RWPE1 (cell line): ENCODE measurements at regions not wholly inside any gene's neighbourhood (a gene's known extent, or its start where the extent isn't known, plus 50 kb on each side); places are given as distances from the start of the nearest gene placed in this dataset.

Experiments
- CTCF ChIA-PET: fragments of 350-600 bp; sonication (Branson Sonifier 250); formaldehyde crosslinking; extraction: SDS; loops from one replicate; lab custom pipeline; 2021; lab: Yijun Ruan, JAX
- POLR2A ChIA-PET: fragments of 400-600 bp; formaldehyde crosslinking; extraction: SDS; loops from one replicate; lab custom pipeline; 2020; ENCODE audit warnings: antibody characterized with exemption; ENCODE audit not compliant: low non-redundant PET; lab: Yijun Ruan, JAX
- DNase-seq: peaks from one replicate; pipeline ENCODE4 v3.0.0; 2012; ENCODE audit warnings: low spot score
- H3K27ac ChIP-seq: fragments of 450-650 bp; 2 replicates; pipeline ENCODE4 v1.5.1; 2017
- TF ChIP-seq, protein P1 (sequence below): fragments of 450-650 bp; conservative IDR thresholded peaks from 2 replicates; pipeline ENCODE4 v1.5.1; 2017; ENCODE audit warnings: low read depth, mild to moderate bottlenecking

DNA sequence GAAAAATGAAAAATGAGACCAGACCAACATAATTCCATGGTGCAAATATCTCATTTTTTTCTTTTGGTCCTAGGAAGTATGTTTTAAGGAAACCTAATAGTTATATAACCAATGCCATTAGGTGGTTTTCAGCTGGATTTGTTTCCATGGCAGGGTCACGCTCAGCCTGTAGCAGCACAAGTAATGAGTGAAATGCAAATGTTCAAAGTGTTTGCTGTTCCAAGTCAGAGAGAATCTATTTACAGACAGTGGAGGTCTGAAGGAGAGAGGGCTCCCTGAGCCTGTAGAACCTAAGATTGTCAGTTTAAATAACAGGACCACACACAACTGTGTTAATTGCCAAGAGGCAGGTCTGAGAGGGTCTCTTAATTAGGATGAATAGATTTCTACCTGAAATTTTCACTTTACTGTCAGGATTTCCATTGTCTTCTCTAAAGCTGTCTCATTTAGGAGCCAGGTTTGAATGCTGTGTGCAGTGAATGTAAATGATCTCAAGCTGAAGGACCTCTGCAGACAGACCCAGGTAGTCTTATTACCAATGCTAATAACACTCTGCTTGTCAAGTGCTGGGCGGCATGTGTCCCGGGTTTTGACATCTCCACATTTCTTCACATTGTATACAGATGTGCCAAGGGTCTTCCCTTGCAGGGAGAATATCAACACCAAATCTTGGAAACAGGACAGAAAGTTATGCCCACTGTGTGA lies 317.3 kb upstream of the NECTIN3 start:
- POLR2A ChIA-PET: no interaction called here
- no peak overlapping the region for H3K27ac ChIP-seq
- no peak for DNase-seq
- CTCF ChIA-PET: no interaction called here
- TF ChIP-seq, protein P1, sequence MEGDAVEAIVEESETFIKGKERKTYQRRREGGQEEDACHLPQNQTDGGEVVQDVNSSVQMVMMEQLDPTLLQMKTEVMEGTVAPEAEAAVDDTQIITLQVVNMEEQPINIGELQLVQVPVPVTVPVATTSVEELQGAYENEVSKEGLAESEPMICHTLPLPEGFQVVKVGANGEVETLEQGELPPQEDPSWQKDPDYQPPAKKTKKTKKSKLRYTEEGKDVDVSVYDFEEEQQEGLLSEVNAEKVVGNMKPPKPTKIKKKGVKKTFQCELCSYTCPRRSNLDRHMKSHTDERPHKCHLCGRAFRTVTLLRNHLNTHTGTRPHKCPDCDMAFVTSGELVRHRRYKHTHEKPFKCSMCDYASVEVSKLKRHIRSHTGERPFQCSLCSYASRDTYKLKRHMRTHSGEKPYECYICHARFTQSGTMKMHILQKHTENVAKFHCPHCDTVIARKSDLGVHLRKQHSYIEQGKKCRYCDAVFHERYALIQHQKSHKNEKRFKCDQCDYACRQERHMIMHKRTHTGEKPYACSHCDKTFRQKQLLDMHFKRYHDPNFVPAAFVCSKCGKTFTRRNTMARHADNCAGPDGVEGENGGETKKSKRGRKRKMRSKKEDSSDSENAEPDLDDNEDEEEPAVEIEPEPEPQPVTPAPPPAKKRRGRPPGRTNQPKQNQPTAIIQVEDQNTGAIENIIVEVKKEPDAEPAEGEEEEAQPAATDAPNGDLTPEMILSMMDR: no peak

DNA sequence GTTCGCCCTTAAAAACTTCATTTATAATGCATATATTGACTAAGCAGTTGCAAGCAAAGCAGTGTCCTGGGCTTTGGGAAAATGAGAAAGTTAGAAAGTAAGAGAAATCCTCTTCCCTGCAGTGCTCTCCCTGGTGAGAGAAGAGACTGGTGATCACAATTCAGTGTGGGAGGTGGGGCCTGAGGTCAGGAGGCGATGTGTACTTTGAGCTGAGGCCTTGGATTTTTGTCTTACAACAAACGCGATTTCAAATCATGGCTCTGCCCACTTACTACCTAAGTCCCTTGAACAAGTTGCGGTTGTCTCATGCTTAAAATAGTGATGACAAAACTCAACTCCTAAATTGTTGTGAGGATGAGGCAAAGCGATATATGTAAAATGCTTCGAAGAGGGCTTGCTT lies 316.3 kb upstream of the NECTIN3 start:
- no peak overlapping the region for H3K27ac ChIP-seq
- ChIA-PET POLR2A (no interaction called here), CTCF (no interaction called here)
- TF ChIP-seq, protein P1: no peak
- DNase-seq: no peak

DNA sequence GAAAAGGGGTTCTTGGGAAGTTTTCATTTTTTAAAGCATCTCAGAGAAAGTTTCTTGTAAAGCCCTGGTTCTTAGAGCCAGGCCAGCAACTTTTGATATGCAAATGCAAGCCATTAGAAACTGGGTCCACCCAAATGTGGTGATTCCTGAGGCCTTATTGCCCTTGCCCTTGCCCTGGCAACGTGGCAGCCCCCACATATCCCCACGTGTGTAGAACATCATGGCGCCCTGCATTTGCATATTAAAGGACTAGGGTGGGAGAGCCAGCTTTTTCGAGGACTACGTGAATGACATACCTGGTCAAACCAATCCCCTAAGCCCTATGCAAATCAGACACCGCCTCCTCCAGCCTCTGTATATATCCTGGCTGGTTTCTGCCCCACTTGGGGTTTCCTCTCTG lies 314.9 kb upstream of the NECTIN3 start:
- POLR2A ChIA-PET: no interaction called here
- H3K27ac ChIP-seq: no peak overlapping the region
- CTCF ChIA-PET: no interaction called here
- DNase-seq: no peak
- TF ChIP-seq, protein P1: no peak

DNA sequence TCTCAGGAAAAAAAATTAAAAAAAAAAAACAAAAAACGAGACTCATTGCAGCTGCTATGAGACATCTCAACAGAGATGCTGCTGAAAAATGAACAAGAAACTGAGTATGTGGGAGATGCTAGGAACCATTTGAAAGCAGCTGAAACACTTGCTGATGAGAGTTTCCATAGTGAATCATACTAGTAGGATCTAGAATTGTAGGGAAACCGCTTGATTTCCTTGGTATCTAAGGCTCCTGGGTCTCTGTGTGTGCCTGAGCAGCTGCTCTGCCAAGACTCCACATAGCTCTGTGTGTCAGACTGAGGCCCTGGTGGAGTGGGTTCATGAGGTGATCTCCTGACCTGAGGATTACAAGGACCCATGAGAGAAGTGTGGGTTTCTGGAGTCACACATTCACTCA lies 313.4 kb upstream of the NECTIN3 start:
- H3K27ac ChIP-seq: no peak overlapping the region
- TF ChIP-seq, protein P1: no peak

DNA sequence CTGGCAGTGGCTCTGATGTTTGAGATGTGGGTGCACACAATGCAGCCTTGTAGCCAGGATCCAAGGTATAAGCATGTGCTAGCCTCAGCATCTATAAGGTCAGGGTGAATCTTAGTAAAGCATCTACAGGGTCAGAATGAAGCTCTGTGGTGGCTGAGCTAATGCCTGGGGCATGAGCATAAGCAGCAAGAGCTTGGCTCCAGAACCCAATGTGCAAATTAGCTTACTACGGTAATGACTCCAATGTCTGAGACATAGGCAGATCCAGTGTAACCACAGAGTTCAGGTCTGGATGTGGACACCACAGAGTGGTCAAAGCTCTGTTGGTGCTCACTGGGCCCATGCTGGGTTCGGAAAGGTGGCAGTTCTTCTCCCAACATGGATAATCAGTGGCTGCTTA lies 304.5 kb upstream of the NECTIN3 start:
- DNase-seq: no peak
- no peak overlapping the region for H3K27ac ChIP-seq
- CTCF ChIA-PET: interaction anchor here (0.6 kb wide), 1 partner anchor 41 kb away, joined by 3 read pairs; no protein-coding TSS in a partner anchor
- POLR2A ChIA-PET: no interaction called here
- TF ChIP-seq, protein P1: no peak

More for the DNA sequence above, 313.4 kb upstream of the NECTIN3 start:
- ChIA-PET POLR2A (no interaction called here), CTCF (interaction anchor here (0.6 kb wide), 2 partner anchors 38 to 1685 kb away, joined by 3 read pairs; no protein-coding TSS in a partner anchor)
- DNase-seq: no peak

DNA sequence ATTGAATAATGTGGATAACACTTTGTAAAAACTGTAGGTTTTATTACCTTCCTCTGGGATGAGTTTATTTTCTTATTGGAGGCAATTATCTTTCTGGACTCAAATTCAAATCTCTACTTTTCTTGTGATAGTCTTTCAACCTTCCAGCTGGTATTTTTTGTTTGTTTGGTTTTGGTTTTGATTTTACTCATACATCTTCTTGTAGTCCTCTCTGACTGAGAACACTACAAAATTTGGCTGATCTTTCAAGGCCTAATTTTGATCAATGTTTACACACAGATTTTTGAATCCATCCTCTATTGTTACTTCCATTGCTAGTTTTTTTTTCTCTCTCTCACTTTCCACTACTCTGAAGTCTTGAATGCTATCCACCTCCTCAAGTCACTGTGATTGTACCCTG lies 303.8 kb upstream of the NECTIN3 start:
- no peak overlapping the region for H3K27ac ChIP-seq
- DNase-seq: no peak
- POLR2A ChIA-PET: no interaction called here
- TF ChIP-seq, protein P1: no peak
- CTCF ChIA-PET: no interaction called here
